GM21390 (cell line): ENCODE measurements at regions not wholly inside any gene's neighbourhood (a gene's known extent, or its start where the extent isn't known, plus 50 kb on each side); places are given as distances from the start of the nearest gene placed in this dataset.

Experiments
- ATAC-seq: cut with Tn5 transposase; IDR thresholded peaks from one replicate; pipeline ENCODE4 v1.9.1; 2021; ENCODE audit not compliant: unreplicated experiment

GRCh38 chr6:140319209-140319608 is 944.8 kb upstream of the CITED2 start:
- peak; percentile 79 for ATAC-seq

- ATAC-seq = no peak
These were observed 944.0 kb upstream of the CITED2 start for GRCh38 chr6:140318408-140318807.

- ATAC-seq = no peak
These were observed 943.5 kb upstream of the CITED2 start for GRCh38 chr6:140317950-140318349.

GRCh38 chr6:140316966-140317365 is 942.5 kb upstream of the CITED2 start:
- no peak for ATAC-seq

GRCh38 chr6:140314682-140315081 is 940.2 kb upstream of the CITED2 start:
- no peak for ATAC-seq

GRCh38 chr6:140311146-140311545 is 936.7 kb upstream of the CITED2 start:
- no peak for ATAC-seq

- no peak for ATAC-seq
These were observed 928.9 kb upstream of the CITED2 start for GRCh38 chr6:140303218-140303949.

- no peak for ATAC-seq
These were observed 925.9 kb upstream of the CITED2 start for GRCh38 chr6:140300331-140300730.

- no peak for ATAC-seq
These were observed 914.7 kb upstream of the CITED2 start for GRCh38 chr6:140289186-140289585.

GRCh38 chr6:140285998-140286690 is 911.7 kb upstream of the CITED2 start:
- ATAC-seq = no peak

- ATAC-seq = no peak
These were observed 911.0 kb upstream of the CITED2 start for GRCh38 chr6:140285471-140285870.

GRCh38 chr6:140284871-140285270 is 910.4 kb upstream of the CITED2 start:
- ATAC-seq = no peak

GRCh38 chr6:140283197-140283596 is 908.7 kb upstream of the CITED2 start:
- ATAC-seq = no peak

- no peak for ATAC-seq
These were observed 907.3 kb upstream of the CITED2 start for GRCh38 chr6:140281767-140282166.

GRCh38 chr6:140281236-140281635 is 906.8 kb upstream of the CITED2 start:
- no peak for ATAC-seq

GRCh38 chr6:140276719-140277118 is 902.3 kb upstream of the CITED2 start:
- no peak for ATAC-seq

GRCh38 chr6:140276133-140276532 is 901.7 kb upstream of the CITED2 start:
- ATAC-seq = no peak

GRCh38 chr6:140275725-140276124 is 901.3 kb upstream of the CITED2 start:
- ATAC-seq = no peak

- no peak for ATAC-seq
These were observed 900.1 kb upstream of the CITED2 start for GRCh38 chr6:140274548-140274947.

- ATAC-seq = peak; percentile 98
These were observed 897.4 kb upstream of the CITED2 start for GRCh38 chr6:140271759-140272377.

- ATAC-seq = no peak
These were observed 895.2 kb upstream of the CITED2 start for GRCh38 chr6:140269591-140270165.

GRCh38 chr6:140264431-140264830 is 890.0 kb upstream of the CITED2 start:
- no peak for ATAC-seq
